GM18861 (cell line): ENCODE measurements at regions not wholly inside any gene's neighbourhood (a gene's known extent, or its start where the extent isn't known, plus 50 kb on each side); places are given as distances from the start of the nearest gene placed in this dataset.

Source experiments
- ATAC-seq: cut with Tn5 transposase; IDR thresholded peaks from one replicate; pipeline ENCODE4 v1.9.1; 2021; ENCODE audit not compliant: unreplicated experiment

GRCh38 chr3:106168962-106169750 lies 300.3 kb upstream of the CBLB start:
- ATAC-seq = no peak

- no peak for ATAC-seq
Observed at GRCh38 chr3:106170636-106171035, 301.8 kb upstream of the CBLB start.

GRCh38 chr3:106172101-106172500 lies 303.3 kb upstream of the CBLB start:
- ATAC-seq = no peak

GRCh38 chr3:106172780-106173179 lies 304.0 kb upstream of the CBLB start:
- peak; percentile 60 for ATAC-seq

GRCh38 chr3:106175276-106175675 lies 306.5 kb upstream of the CBLB start:
- no peak for ATAC-seq

GRCh38 chr3:106176734-106177133 lies 307.9 kb upstream of the CBLB start:
- peak; percentile 67 for ATAC-seq

GRCh38 chr3:106182950-106183511 lies 314.2 kb upstream of the CBLB start:
- no peak for ATAC-seq

- no peak for ATAC-seq
Observed at GRCh38 chr3:106183762-106184391, 315.1 kb upstream of the CBLB start.

- ATAC-seq = peak; percentile 95
Observed at GRCh38 chr3:106184540-106185457, 316.0 kb upstream of the CBLB start.

GRCh38 chr3:106185949-106186348 lies 317.1 kb upstream of the CBLB start:
- ATAC-seq = no peak

- ATAC-seq = no peak
Observed at GRCh38 chr3:106190296-106190695, 321.5 kb upstream of the CBLB start.

GRCh38 chr3:106191211-106191610 lies 322.4 kb upstream of the CBLB start:
- ATAC-seq = no peak

- ATAC-seq = no peak
Observed at GRCh38 chr3:106191913-106192312, 323.1 kb upstream of the CBLB start.

GRCh38 chr3:106193876-106194275 lies 325.1 kb upstream of the CBLB start:
- ATAC-seq = no peak

GRCh38 chr3:106194726-106195125 lies 325.9 kb upstream of the CBLB start:
- ATAC-seq = no peak

GRCh38 chr3:106197532-106198194 lies 328.9 kb upstream of the CBLB start:
- no peak for ATAC-seq

- ATAC-seq = no peak
Observed at GRCh38 chr3:106204160-106204868, 335.5 kb upstream of the CBLB start.

GRCh38 chr3:106206146-106206545 lies 337.3 kb upstream of the CBLB start:
- ATAC-seq = peak; percentile 73

- ATAC-seq = peak; percentile 19
Observed at GRCh38 chr3:106206613-106207012, 337.8 kb upstream of the CBLB start.

GRCh38 chr3:106208251-106208650 lies 339.4 kb upstream of the CBLB start:
- no peak for ATAC-seq
